SK-N-MC (cell line): ENCODE measurements at regions not wholly inside any gene's neighbourhood (a gene's known extent, or its start where the extent isn't known, plus 50 kb on each side); places are given as distances from the start of the nearest gene placed in this dataset.

ENCODE experiments used
- DNase-seq: peaks from one replicate; pipeline ENCODE4 v3.0.0-alpha.2; 2011; ENCODE audit warnings: low read depth, low spot score
- H3K27ac ChIP-seq: fragments of 200-600 bp; sonication (generic); 2 replicates; pipeline ENCODE4 v1.5.1; 2016; ENCODE audit warnings: mixed run types
- H3K36me3 ChIP-seq: fragments of 200-600 bp; sonication (generic); 2 replicates; pipeline ENCODE4 v1.6.1; 2017; ENCODE audit warnings: antibody characterized with exemption, low read length, mixed read lengths; ENCODE audit not compliant: insufficient read depth
- H3K4me3 ChIP-seq: fragments of 200-600 bp; sonication (generic); 2 replicates; pipeline ENCODE4 v1.5.1; 2016
- H3K9ac ChIP-seq: fragments of 200-600 bp; sonication (generic); 2 replicates; pipeline ENCODE4 v1.8.0; 2017; ENCODE audit warnings: mixed run types, mixed read lengths; ENCODE audit not compliant: insufficient read length
- H3K9me3 ChIP-seq: fragments of 200-600 bp; sonication (generic); 2 replicates; pipeline ENCODE4 v1.6.1; 2017; ENCODE audit warnings: low read depth, mild to moderate bottlenecking, antibody characterized with exemption, low read length, moderate library complexity, mixed read lengths
- EZH2 ChIP-seq: fragments of 200-600 bp; sonication (generic); IDR thresholded peaks from one replicate; pipeline ENCODE4 v1.6.1; 2017; ENCODE audit warnings: antibody characterized with exemption
- FOXP2 ChIP-seq: optimal IDR thresholded peaks from 2 replicates; pipeline ENCODE3; 2011; ENCODE audit warnings: mild to moderate bottlenecking, moderate library complexity; ENCODE audit not compliant: insufficient read depth; ENCODE audit errors: extremely low read length, control extremely low read depth
- POLR2AphosphoS5 ChIP-seq: IDR thresholded peaks from 2 replicates; pipeline ENCODE4 v1.6.1; 2012; ENCODE audit warnings: mild to moderate bottlenecking, low read depth, low read length, borderline replicate concordance

- Histone ChIP-seq H3K9me3 (no peaks in the 10 kb centered on the region), H3K36me3 (no peaks in the 10 kb centered on the region), H3K27ac (no peak overlapping the region), H3K4me3 (no peak overlapping the region), H3K9ac (no peak overlapping the region)
- no peak for DNase-seq
- TF ChIP-seq FOXP2: no peak
- TF ChIP-seq EZH2: no peak
- TF ChIP-seq POLR2AphosphoS5: no peak
Measured at GRCh38 chr2:236399409-236399808, 135.2 kb upstream of the ASB18 start.

- Histone ChIP-seq H3K9me3 (no peaks in the 10 kb centered on the region), H3K9ac (no peak overlapping the region)
- no peak for TF ChIP-seq FOXP2
- TF ChIP-seq POLR2AphosphoS5: no peak
- TF ChIP-seq EZH2: no peak
Measured at GRCh38 chr2:236400046-236400574, 135.9 kb upstream of the ASB18 start.

GRCh38 chr2:236400594-236401360 is 136.6 kb upstream of the ASB18 start:
- Histone ChIP-seq H3K27ac (no peak overlapping the region), H3K4me3 (no peak overlapping the region), H3K36me3 (no peaks in the 10 kb centered on the region), H3K9ac (no peak overlapping the region), H3K9me3 (no peaks in the 10 kb centered on the region)
- DNase-seq: no peak
- TF ChIP-seq FOXP2: no peak
- TF ChIP-seq POLR2AphosphoS5: no peak
- TF ChIP-seq EZH2: no peak

More at GRCh38 chr2:236400046-236400574, 135.9 kb upstream of the ASB18 start:
- Histone ChIP-seq H3K27ac (no peak overlapping the region), H3K4me3 (no peak overlapping the region), H3K36me3 (no peaks in the 10 kb centered on the region)
- DNase-seq: no peak

GRCh38 chr2:236402033-236402790 is 138.0 kb upstream of the ASB18 start:
- no peak for DNase-seq
- H3K27ac ChIP-seq: no peak overlapping the region
- H3K9ac ChIP-seq: no peak overlapping the region
- H3K4me3 ChIP-seq: no peak overlapping the region
- no peaks in the 10 kb centered on the region for H3K9me3 ChIP-seq
- TF ChIP-seq POLR2AphosphoS5 (no peak), FOXP2 (no peak)
- H3K36me3 ChIP-seq: no peaks in the 10 kb centered on the region

GRCh38 chr2:236403125-236403524 is 138.9 kb upstream of the ASB18 start:
- H3K9ac ChIP-seq: no peak overlapping the region
- H3K9me3 ChIP-seq: no peaks in the 10 kb centered on the region
- H3K4me3 ChIP-seq: no peak overlapping the region
- no peaks in the 10 kb centered on the region for H3K36me3 ChIP-seq
- no peak for DNase-seq
- TF ChIP-seq EZH2 (no peak), POLR2AphosphoS5 (no peak), FOXP2 (no peak)
- H3K27ac ChIP-seq: no peak overlapping the region

GRCh38 chr2:236403811-236404210 is 139.6 kb upstream of the ASB18 start:
- H3K4me3 ChIP-seq: no peak overlapping the region
- no peaks in the 10 kb centered on the region for H3K9me3 ChIP-seq
- TF ChIP-seq EZH2 (no peak), POLR2AphosphoS5 (no peak), FOXP2 (no peak)
- H3K27ac ChIP-seq: no peak overlapping the region
- no peak for DNase-seq
- H3K36me3 ChIP-seq: no peaks in the 10 kb centered on the region
- no peak overlapping the region for H3K9ac ChIP-seq

GRCh38 chr2:236404346-236404745 is 140.1 kb upstream of the ASB18 start:
- no peak overlapping the region for H3K4me3 ChIP-seq
- no peak overlapping the region for H3K9ac ChIP-seq
- TF ChIP-seq EZH2: no peak
- TF ChIP-seq POLR2AphosphoS5: no peak
- TF ChIP-seq FOXP2: no peak
- no peaks in the 10 kb centered on the region for H3K9me3 ChIP-seq
- no peak for DNase-seq
- H3K36me3 ChIP-seq: no peaks in the 10 kb centered on the region
- H3K27ac ChIP-seq: no peak overlapping the region

- Histone ChIP-seq H3K9ac (no peak overlapping the region), H3K36me3 (no peaks in the 10 kb centered on the region), H3K27ac (no peak overlapping the region), H3K4me3 (no peak overlapping the region), H3K9me3 (no peaks in the 10 kb centered on the region)
- no peak for DNase-seq
- TF ChIP-seq EZH2 (no peak), FOXP2 (no peak), POLR2AphosphoS5 (no peak)
Measured at GRCh38 chr2:236405357-236405756, 141.2 kb upstream of the ASB18 start.
